HG02610 (cell line): ENCODE measurements at regions not wholly inside any gene's neighbourhood (a gene's known extent, or its start where the extent isn't known, plus 50 kb on each side); places are given as distances from the start of the nearest gene placed in this dataset.

Experiments used
- ATAC-seq: cut with Tn5 transposase; IDR thresholded peaks from one replicate; pipeline ENCODE4 v1.9.1; 2021; ENCODE audit warnings: mild to moderate bottlenecking, moderate library complexity; ENCODE audit not compliant: unreplicated experiment

- ATAC-seq = no peak
Measured at GRCh38 chr18:44374966-44375365, 305.7 kb upstream of the SETBP1 start.

DNA sequence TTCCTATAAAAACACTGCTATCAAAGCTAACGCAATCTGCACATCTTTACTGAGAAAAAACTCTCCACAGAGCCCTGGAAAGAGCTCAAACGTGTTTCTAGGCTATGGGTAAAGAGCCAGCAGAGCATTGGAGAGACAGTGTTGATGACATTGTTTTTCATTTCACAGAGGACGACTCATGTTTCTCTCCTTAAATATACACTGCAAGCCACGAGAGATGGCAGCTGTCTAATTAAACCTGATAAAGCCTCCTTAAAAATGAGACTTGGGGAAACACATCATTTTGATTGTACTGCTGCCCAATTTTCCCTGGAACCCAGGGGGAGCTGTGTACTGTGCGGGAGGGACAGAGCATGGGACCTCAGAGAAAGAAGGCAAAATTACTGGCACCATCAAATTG lies 294.3 kb upstream of the SETBP1 start:
- ATAC-seq = no peak

GRCh38 chr18:44388329-44388728 lies 292.4 kb upstream of the SETBP1 start:
- no peak for ATAC-seq

GRCh38 chr18:44392933-44393332 lies 287.8 kb upstream of the SETBP1 start:
- ATAC-seq = no peak

GRCh38 chr18:44393406-44393805 lies 287.3 kb upstream of the SETBP1 start:
- no peak for ATAC-seq

DNA sequence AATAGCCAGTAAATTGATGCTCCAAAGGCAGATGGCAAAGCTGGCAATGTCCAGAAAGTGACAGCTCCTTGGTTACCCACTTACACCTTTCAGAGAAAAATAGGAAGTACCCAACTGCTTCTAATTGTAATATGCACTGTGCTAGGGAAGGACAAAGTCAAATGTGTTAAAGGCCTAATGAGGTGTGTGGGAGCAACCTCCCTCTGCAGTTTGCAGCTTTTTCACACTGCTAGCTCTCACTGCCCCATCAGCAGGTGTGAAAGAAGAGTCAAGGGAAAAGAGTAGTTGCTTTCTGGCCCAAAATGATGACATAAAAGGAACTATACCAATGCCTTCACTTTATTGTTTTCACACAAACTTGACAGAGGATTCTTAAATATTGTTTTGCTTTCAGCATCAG lies 284.1 kb upstream of the SETBP1 start:
- no peak for ATAC-seq

GRCh38 chr18:44409071-44409470 lies 271.6 kb upstream of the SETBP1 start:
- no peak for ATAC-seq

DNA sequence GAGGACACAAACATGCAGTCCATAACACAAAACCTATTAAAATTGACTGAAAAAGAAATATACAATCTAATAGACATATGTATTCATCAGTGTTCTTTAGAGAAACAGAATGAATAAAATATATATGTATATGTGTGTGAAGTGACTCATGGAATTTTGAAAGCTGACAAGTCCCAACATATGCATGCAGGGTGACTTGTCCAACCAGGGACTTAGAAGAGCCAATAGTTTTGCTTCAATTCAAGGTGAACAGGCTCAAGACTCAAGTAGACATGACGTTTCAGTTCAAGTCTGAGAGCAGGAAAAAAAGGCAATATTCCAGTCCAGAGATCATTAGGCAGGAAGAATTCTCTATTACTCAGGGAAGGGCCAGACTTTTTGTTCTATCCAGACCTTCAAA lies 271.2 kb upstream of the SETBP1 start:
- no peak for ATAC-seq

DNA sequence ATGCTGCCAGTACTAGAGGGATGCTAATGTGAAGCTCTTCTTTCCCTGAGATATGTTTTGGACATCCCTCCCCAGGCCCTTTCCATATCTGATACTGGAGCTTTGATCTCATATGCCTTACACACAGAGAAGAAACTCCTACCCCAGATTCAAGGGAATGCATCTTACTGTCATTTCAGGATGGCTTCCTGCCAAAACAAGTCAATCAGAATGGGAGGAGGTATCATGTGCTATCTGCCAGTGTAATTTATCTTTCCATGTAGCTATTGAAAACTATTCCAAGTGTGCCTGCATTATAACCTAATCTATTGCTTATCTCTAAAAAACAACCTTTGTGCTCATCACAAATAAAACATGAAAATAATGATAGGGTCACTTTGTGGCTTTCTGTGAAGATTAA lies 269.9 kb upstream of the SETBP1 start:
- ATAC-seq = no peak

GRCh38 chr18:44411262-44411905 lies 269.3 kb upstream of the SETBP1 start:
- ATAC-seq = no peak

- no peak for ATAC-seq
Measured at GRCh38 chr18:44411976-44412375, 268.7 kb upstream of the SETBP1 start.

DNA sequence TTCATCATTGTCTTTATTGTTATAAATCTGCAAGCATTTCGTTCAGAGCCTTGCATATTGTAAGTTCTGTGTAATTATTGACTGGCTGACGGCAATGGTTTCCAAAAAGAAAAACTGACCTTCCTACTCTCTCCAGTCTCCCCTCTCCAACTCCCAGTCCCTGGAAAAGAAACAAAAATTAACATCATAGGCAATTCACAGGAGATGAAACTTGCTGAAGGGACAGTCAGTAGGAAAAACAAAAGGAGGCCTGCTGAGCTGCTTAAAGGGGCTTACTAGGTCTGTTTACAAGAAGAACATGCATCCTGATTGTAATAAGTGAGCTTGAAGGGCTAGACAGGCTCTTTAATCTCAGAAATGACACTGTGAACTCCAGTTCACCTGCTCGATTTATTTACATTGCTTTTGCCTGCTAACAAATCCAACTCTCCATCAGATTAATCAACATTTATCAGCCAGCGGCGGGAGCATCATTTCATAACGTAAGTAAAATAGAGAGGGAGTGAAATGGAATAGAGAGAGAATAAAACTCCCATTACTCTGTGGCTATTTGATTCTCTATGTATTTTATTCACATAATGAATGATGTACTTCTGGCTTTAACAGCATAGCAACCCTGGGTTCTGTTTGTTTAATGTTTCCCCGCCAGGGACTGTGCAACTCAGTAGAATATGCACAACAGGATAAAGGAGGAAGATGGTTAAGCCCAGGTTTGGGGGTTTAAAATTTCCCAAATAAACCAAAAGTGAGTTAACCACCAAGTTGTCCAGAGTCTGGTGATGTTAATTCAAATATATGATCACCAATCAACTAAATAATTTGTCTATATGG lies 256.7 kb upstream of the SETBP1 start:
- ATAC-seq = no peak

DNA sequence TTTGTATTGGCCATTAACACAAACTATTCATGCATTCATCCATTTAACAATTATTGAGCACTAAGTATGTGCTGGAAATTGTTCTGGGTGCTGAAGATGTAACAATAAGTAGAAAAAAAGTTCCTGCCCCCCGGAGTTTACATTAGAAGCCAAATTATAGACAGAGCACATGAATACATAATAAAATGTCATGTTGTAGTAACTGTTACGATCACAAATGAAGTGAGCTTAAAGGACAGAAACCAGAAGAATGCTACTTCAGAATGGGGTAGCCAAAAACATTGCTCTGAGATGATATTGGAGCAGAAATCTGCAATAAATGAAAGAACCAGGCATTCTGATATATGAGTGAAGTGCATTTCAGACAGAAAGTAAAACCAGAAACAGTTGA lies 256.0 kb upstream of the SETBP1 start:
- ATAC-seq = no peak

DNA sequence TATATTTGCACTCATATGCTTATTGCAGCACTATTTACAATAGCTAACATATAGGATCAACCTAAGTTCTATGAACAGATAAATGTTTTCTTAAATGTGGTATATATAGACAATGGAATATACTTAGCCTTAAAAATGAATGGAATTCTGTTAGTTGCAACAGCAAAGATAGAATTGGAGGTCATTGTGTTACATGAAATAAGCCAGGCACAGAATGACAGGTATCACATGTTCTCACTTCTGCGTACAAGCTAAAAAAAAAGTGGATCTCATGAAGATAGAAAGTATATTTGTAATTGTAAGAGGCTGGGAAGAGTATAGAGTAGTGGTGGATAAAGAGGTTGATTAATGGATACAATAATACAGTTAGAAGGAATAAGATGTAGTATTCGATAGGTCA lies 255.5 kb upstream of the SETBP1 start:
- no peak for ATAC-seq

DNA sequence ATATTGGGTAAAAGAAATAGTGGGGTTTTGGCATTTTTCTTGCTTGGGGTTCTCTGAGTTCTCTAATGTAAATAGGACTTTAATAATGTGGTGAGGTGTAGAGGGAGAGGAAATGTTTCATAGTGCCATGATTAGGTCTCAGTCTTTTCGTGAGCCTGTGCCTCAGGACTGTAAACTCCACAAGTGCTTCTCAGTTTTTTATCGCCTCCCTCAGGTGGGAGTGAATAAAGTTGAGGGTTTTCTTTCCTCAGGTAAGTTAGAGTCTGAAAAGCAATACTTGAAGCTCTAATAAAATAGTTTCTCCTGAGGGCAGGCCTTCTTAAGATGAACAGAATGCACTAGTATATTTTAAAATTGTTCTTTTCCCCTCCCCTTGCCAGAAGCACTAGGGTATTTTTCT lies 243.1 kb upstream of the SETBP1 start:
- ATAC-seq = no peak

DNA sequence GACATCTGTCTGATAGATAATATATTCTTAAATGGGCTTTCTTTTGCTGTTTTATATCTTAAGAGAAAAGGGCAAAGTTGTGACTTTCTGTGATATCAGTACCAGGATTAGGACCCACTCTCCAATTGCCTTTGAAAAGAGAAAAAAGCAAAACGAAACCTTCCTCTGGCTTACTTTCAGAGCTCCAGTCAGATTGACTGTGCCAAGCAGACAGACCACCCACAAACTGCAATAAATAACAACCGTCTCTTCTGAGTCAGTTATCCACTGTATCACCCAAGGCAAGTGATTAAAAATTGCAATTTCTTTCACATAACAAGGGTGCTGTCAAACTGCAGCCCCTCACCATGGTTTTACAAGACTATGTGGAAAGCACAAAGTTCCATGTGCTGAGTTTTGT lies 230.5 kb upstream of the SETBP1 start:
- no peak for ATAC-seq

DNA sequence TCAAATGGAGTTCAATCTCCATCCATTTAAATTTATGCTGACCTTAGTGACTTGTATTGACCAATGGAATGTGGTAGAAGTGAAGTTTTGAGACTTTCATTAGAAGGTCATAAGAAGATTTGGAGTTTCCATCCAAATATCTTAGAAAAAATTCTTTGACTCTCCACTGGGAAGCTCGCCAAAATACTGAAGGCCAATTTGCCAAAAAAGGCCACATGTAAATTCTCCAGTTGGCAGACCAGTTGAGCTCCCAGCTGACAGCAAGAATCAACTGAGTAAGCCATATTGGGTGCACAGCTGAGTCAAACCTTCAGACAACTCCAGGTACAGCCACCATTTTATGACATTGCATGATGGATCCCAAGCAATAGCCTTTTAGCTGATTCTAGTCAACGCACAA lies 228.3 kb upstream of the SETBP1 start:
- ATAC-seq = no peak

DNA sequence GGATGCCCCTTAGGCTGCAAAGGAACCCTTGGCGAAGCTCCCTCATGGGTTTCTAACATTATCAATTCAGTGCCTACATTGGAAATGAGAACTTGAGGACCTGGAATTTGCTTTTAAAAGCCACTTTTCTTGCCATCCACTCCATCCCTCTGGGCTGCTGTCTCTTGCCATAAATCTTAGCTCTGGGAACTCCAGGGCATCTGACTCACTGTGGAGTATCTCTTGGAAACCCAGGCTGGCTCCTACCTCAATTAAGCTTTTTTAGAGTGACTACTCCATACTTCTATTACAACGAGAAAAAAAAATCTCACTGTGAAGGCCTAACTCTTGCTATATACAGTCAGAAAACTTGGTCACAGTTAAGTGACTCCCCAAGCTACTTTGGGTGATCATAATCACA lies 227.2 kb upstream of the SETBP1 start:
- no peak for ATAC-seq

GRCh38 chr18:44458777-44459176 lies 221.9 kb upstream of the SETBP1 start:
- no peak for ATAC-seq

DNA sequence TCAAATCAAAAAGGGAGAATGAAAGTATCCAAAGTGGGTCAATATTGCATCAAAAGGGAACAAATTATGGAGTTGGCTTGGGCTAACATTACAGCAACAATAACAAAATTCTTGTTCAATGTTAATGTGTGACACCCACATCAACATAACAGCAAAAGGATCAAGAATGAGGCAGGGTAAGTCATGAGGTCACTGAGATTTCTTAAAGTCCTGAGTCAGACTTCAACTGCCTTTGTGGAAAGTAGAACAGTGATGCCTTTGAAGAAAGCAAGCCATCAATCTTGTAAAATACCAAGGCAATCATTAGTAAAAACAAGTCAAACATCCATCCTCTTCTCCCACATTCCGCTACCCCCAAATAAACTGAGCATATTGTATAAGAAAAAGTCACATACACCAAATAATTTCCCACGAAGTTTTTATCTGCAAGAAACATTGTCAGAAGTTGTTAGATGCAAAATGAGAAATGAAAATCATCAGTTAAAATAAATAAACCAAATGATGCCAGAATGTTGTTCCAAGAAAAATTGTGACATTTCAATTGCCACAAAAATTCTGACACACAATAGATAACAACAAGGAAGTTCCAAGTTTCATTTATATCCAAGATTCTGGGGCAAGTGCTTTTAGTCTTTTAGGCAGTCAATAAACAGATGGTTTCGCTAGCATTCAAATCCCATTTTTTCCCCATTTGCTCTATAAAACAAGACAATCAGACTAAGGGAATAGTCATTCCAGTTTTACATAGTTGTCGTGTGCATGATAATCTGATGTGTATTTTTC lies 216.1 kb upstream of the SETBP1 start:
- no peak for ATAC-seq

- ATAC-seq = no peak
Measured at GRCh38 chr18:44465381-44465841, 215.3 kb upstream of the SETBP1 start.

DNA sequence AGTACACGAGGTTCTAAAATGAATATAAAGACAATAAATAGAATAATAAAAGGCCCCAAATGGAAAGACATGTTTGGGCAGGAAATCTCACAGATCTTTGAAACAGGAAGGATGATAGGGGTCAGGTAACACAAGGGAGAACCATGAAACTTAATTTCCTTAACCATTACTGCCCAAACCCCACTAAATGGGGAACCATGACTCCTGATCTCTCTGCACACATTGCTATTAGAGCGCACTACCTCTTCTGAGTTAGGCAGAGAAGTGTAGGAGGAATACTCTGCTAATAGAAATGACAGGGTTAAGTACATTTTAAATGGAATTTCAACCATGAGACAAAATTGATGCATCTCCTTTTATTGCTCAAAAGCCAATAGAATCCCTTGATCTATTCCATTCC lies 213.7 kb upstream of the SETBP1 start:
- ATAC-seq = no peak
